Nucleus accumbens (tissue), 56 donors: ENCODE measurements at regions not wholly inside any gene's neighbourhood (a gene's known extent, or its start where the extent isn't known, plus 50 kb on each side); places are given as distances from the start of the nearest gene placed in this dataset.
"Not testable (repeated sequence)": the region's sequence is repeated elsewhere in the genome, so short reads cannot be mapped to it uniquely, and the experiment has no call there.

Source experiments
- DNase-seq, 56 donors: peaks; one replicate each; lab custom pipeline; 2025; lab: John Stamatoyannopoulos, UW

- DNase-seq: not testable (repeated sequence)
Measured at GRCh38 chr12:9543341-9543740, 64.4 kb downstream of the KLRB1 start.

DNA sequence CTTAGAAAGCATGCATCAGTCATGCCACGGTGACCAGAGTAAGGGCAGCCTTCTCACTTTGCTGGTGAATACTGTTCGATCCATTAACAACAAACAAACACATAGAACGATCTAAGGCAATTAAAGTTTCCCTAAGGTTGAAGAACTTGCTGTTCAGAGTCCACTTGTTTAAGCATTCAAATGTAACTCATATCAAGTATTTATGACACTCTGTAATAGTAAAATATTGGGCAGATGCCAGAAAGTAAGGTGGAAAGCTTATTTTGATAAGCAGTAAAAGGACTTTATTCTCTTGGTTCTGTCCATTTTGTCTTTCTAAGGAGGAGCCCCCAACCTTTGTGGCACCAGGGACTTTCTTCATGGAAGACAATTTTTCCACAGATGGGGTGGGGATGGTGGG is 64.9 kb downstream of the KLRB1 start:
- not testable (repeated sequence) for DNase-seq

DNA sequence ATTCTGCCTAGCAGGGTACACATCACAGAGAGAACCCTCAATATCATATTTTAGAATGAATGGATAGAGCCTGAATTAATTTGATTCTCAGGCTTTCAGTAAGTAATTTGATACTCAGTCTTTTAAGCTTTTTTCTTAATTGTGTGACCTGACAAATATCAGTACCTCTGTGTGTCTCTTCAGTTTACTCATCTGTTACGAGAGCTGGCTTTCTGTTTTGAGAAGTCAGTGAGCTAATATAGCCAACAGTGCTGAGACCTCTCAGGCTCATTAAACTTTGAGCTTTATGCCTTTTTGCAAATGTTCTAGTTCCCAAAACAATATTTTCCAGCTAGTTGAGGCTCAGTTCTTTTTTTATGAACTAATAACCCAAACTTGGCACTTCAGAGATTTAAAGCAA is 91.8 kb downstream of the KLRB1 start:
- DNase-seq: not testable (repeated sequence)

- DNase-seq: not testable (repeated sequence)
Measured at GRCh38 chr12:9512695-9513094, 95.0 kb downstream of the KLRB1 start.

GRCh38 chr12:9510392-9511011 is 97.2 kb downstream of the KLRB1 start:
- not testable (repeated sequence) for DNase-seq

GRCh38 chr12:9509464-9510161 is 98.1 kb downstream of the KLRB1 start:
- no peak for DNase-seq

GRCh38 chr12:9506746-9507145 is 101.0 kb downstream of the KLRB1 start:
- no peak for DNase-seq

DNA sequence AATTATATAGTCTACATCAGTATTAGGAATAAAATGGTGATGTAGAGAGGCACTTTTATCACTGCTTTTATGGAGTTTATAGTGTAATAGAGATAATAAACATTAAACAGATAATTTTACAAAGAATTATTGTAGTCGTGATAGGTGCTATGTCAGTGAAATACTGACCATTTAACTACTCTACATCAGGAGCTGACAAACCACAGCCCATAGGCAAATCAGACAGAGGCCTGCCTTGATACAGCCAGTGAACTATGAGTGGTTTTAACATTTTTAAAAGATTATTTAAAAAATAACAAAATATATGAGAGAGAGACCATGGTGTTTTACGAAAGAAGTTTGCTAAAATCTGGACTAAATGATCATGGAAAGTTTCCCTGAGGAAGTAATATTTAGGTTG is 104.3 kb downstream of the KLRB1 start:
- DNase-seq: not testable (repeated sequence)

DNA sequence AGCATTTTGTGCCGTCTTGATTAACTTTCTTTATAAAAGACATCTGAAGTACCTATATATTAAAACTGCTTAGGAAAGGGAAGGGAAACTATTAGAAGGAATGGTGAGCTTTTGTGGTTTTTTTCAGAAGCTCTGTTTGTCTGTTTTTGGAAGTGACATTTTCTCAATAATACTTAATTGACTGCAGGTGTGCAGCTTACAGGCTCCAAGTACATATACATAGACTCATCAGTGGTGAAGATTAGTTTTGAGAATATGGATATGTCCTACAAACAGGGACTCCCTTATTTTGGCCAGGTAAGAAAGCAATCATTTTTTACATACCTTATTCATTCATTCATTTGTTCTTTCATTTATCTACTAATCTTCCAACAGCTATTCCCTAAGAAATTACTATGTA is 104.9 kb downstream of the KLRB1 start:
- not testable (repeated sequence) for DNase-seq

GRCh38 chr12:9493325-9493724 is 114.4 kb downstream of the KLRB1 start:
- not testable (repeated sequence) for DNase-seq

DNA sequence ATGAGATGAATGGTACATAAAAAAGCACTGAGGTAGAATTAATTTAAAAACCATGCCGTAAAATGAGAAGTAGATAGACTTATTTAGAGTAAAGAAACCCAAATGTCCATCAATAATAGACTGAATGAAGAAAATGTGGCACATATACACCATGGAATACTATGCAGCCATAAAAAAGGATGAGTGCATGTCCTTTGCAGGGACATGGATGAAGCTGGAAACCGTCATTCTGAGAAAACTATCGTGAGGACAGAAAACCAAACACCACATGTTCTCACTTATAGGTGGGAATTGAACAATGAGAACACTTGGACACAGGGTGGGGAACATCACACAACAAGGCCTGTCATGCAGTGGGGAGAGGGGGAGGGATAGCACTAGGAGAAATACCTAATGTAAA is 126.4 kb downstream of the KLRB1 start:
- DNase-seq: not testable (repeated sequence)

DNA sequence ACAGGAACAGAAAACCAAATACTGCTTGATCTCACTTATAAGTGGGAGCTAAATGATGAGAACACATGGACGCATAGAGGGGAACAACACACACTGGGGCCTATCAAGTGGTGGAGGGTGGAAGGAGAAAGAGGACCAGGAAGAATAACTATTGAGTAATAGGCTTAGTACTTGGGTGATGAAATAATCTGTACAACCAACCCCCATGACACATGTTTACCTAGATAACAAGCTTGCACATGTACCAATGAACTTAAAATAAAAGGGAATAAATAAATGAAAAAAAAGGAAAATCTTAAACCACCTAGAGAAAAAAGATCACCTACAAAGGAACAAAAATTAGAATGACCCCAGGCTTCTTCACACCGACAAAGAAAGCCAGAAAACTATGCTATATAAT is 133.5 kb downstream of the KLRB1 start:
- DNase-seq: not testable (repeated sequence)

- DNase-seq: not testable (repeated sequence)
Measured at GRCh38 chr12:9473638-9474037, 134.1 kb downstream of the KLRB1 start.

- DNase-seq: not testable (repeated sequence)
Measured at GRCh38 chr12:9471501-9471900, 136.2 kb downstream of the KLRB1 start.

GRCh38 chr12:9470367-9470766 is 137.3 kb downstream of the KLRB1 start:
- DNase-seq: not testable (repeated sequence)

- DNase-seq: not testable (repeated sequence)
Measured at GRCh38 chr12:9469956-9470355, 137.8 kb downstream of the KLRB1 start.

DNA sequence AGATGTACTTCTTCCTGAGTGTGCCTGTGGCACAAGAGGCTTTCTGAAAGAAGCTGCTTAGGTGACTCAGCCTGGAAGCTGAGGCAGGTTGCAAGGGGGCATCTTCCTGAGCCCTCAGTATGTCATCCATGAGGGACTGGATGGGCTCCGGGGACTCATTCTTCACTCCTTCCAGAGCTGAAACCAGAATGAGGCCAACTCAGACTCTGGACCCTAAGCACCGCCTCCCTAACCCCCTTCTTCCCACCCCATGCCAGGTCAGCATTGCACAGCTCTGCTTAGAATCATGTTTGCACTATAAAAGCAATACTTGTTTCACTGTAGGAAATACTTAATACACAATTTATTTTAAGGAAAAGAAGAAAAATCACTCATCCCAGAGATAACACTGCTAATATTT is 138.3 kb downstream of the KLRB1 start:
- not testable (repeated sequence) for DNase-seq

GRCh38 chr12:9468998-9469397 is 138.7 kb downstream of the KLRB1 start:
- DNase-seq: peak in 45 of 56 donors; percentile 1 to 62 (median 20)

DNA sequence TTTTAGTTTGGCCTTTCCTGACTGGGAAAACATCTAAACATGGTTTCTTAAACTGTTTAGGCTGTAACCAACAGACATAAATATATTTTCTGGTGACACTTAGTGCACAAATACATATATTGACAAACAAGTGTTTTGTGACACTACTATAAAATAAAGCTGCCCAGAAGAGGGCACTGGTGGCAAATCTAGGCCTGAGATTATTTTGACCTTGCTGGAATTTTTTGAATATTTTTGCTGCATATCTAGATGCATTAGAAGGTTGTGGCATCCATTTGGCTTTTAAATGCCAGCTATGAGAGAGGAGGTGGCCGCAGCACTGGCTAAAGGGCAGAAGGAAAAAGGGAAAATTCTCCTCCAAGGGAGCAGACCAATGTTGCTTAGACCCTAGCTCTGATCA is 139.6 kb downstream of the KLRB1 start:
- not testable (repeated sequence) for DNase-seq

GRCh38 chr12:9464408-9464807 is 143.3 kb downstream of the KLRB1 start:
- DNase-seq: no peak

- not testable (repeated sequence) for DNase-seq
Measured at GRCh38 chr12:9455516-9455915, 152.2 kb downstream of the KLRB1 start.

- not testable (repeated sequence) for DNase-seq
Measured at GRCh38 chr12:9454021-9454420, 153.7 kb downstream of the KLRB1 start.
